Neural crest cell (in vitro differentiated cells): ENCODE measurements at regions not wholly inside any gene's neighbourhood (a gene's known extent, or its start where the extent isn't known, plus 50 kb on each side); places are given as distances from the start of the nearest gene placed in this dataset.
"Not testable (repeated sequence)": the region's sequence is repeated elsewhere in the genome, so short reads cannot be mapped to it uniquely, and the experiment has no call there.

Experiments used
- DNase-seq: peaks from one replicate; pipeline ENCODE4 v3.0.0; 2021; ENCODE audit warnings: low read depth, mixed read lengths, low spot score
- H3K27ac Mint-ChIP-seq: one replicate; pipeline ENCODE4 v1.8.0; 2021; ENCODE audit warnings: mild to moderate bottlenecking, mixed read lengths; ENCODE audit not compliant: unreplicated experiment
- H3K27me3 Mint-ChIP-seq: 2 replicates; pipeline ENCODE4 v1.8.0; 2021; ENCODE audit warnings: low read depth, mild to moderate bottlenecking, mixed read lengths
- H3K36me3 Mint-ChIP-seq: 2 replicates; pipeline ENCODE4 v1.8.0; 2021; ENCODE audit warnings: low read depth, mild to moderate bottlenecking, mixed read lengths
- H3K4me1 Mint-ChIP-seq: 2 replicates; pipeline ENCODE4 v1.8.0; 2021; ENCODE audit warnings: mixed read lengths
- H3K4me3 Mint-ChIP-seq: one replicate; pipeline ENCODE4 v1.8.0; 2021; ENCODE audit warnings: mild to moderate bottlenecking, mixed read lengths
- H3K9me3 Mint-ChIP-seq: 2 replicates; pipeline ENCODE4 v1.8.0; 2021; ENCODE audit warnings: mixed read lengths
- TF ChIP-seq, protein P1 (sequence below): fragments of 200-600 bp; sonication (generic); conservative IDR thresholded peaks from 2 replicates; pipeline ENCODE4 v1.5.0; 2021; ENCODE audit warnings: antibody characterized with exemption, mild to moderate bottlenecking

GRCh38 chr7:130957137-130957513 is 223.1 kb upstream of the KLF14 start:
- no peaks in the 10 kb centered on the region for H3K36me3 Mint-ChIP-seq
- no peak overlapping the region for H3K27ac Mint-ChIP-seq
- no peaks in the 10 kb centered on the region for H3K27me3 Mint-ChIP-seq
- TF ChIP-seq, protein P1, sequence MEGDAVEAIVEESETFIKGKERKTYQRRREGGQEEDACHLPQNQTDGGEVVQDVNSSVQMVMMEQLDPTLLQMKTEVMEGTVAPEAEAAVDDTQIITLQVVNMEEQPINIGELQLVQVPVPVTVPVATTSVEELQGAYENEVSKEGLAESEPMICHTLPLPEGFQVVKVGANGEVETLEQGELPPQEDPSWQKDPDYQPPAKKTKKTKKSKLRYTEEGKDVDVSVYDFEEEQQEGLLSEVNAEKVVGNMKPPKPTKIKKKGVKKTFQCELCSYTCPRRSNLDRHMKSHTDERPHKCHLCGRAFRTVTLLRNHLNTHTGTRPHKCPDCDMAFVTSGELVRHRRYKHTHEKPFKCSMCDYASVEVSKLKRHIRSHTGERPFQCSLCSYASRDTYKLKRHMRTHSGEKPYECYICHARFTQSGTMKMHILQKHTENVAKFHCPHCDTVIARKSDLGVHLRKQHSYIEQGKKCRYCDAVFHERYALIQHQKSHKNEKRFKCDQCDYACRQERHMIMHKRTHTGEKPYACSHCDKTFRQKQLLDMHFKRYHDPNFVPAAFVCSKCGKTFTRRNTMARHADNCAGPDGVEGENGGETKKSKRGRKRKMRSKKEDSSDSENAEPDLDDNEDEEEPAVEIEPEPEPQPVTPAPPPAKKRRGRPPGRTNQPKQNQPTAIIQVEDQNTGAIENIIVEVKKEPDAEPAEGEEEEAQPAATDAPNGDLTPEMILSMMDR = no peak
- H3K4me3 Mint-ChIP-seq = no peak overlapping the region
- H3K4me1 Mint-ChIP-seq = no peaks in the 10 kb centered on the region
- DNase-seq = no peak
- H3K9me3 Mint-ChIP-seq = peaks cover 2% of the 10 kb centered on the region

- not testable (repeated sequence) for H3K27ac Mint-ChIP-seq, H3K36me3 Mint-ChIP-seq, H3K9me3 Mint-ChIP-seq, H3K4me3 Mint-ChIP-seq, H3K4me1 Mint-ChIP-seq, H3K27me3 Mint-ChIP-seq, DNase-seq
Measured at GRCh38 chr7:130957722-130958435, 223.9 kb upstream of the KLF14 start.

GRCh38 chr7:130958846-130959245 is 224.8 kb upstream of the KLF14 start:
- H3K36me3 Mint-ChIP-seq = no peaks in the 10 kb centered on the region
- peaks cover 2% of the 10 kb centered on the region for H3K9me3 Mint-ChIP-seq
- no peak for DNase-seq
- TF ChIP-seq, protein P1 = no peak
- no peak overlapping the region for H3K27ac Mint-ChIP-seq
- no peak overlapping the region for H3K4me3 Mint-ChIP-seq
- H3K4me1 Mint-ChIP-seq = no peaks in the 10 kb centered on the region
- H3K27me3 Mint-ChIP-seq = no peaks in the 10 kb centered on the region

DNA sequence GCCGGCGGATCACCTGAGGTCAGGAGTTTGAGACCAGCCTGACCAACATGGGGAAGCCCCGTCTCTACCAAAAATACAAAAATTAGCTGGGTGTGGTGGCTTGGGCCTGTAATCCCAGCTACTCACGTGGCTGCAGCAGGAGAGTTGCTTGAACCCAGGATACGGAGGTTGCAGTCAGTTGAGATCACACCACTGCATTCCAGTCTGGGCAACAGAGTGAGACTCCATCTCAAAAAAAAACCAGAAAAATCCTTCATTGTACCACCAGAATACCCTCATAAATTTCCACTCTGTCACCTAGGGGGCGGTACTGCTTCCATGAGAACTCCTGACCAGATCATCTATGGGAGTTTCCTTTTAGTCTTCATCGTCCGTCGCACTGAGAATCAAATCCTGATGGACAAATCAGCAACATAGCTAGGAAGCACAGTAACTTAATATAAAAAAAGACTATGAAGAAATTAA is 225.8 kb upstream of the KLF14 start:
- Mint-ChIP-seq H3K36me3 (no peaks in the 10 kb centered on the region), H3K27ac (no peak overlapping the region), H3K4me3 (no peak overlapping the region), H3K4me1 (no peaks in the 10 kb centered on the region), H3K9me3 (peaks cover 2% of the 10 kb centered on the region), H3K27me3 (no peaks in the 10 kb centered on the region)
- DNase-seq = no peak
- TF ChIP-seq, protein P1 = peak; percentile 22

DNA sequence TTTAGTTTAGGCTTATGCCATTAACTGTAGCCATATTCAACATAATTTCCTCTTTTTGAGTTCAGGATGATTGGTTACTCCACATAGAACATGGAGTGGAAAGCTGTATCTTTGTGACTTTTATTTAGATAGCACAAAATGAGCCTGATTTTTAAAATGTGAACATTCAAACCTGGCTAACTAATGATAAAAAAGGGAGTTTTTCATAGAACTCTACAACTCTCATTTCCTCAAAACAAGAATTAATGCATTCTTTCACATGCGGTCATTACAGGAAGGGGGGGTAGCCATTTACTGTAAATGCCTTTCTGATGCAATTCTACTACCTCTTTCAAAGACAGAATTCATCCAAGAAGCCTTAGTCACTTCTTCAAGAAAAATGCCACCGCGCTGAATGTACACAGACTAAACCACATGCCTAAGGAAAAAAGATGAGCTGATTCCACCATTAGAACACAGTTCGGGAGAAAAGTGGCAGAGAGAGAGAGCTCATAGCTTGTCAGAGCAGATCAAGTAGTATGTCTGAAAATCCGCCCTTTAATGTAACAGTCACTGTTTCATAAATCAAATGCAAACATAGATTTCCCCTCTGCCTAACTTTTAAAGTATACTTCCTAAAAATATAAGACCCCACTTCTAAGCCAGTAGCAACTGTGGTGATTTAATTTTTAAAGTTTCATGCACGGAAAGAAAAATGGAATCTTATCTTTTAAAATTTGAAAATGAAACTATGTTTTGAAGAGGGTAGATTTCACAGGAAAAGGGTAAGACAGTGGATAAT is 226.4 kb upstream of the KLF14 start:
- TF ChIP-seq, protein P1 = no peak
- Mint-ChIP-seq H3K27ac (no peak overlapping the region), H3K4me1 (no peaks in the 10 kb centered on the region), H3K27me3 (no peaks in the 10 kb centered on the region), H3K4me3 (no peak overlapping the region), H3K9me3 (peaks cover 2% of the 10 kb centered on the region), H3K36me3 (no peaks in the 10 kb centered on the region)
- no peak for DNase-seq

- no peak for DNase-seq
- no peak overlapping the region for H3K4me3 Mint-ChIP-seq
- TF ChIP-seq, protein P1 = no peak
- H3K9me3 Mint-ChIP-seq = peaks cover 2% of the 10 kb centered on the region
- H3K27me3 Mint-ChIP-seq = no peaks in the 10 kb centered on the region
- H3K27ac Mint-ChIP-seq = no peak overlapping the region
- no peaks in the 10 kb centered on the region for H3K36me3 Mint-ChIP-seq
- H3K4me1 Mint-ChIP-seq = no peaks in the 10 kb centered on the region
Measured at GRCh38 chr7:130961128-130961601, 227.2 kb upstream of the KLF14 start.
